Left ventricle myocardium inferior (tissue), 1 donor: ENCODE measurements at regions not wholly inside any gene's neighbourhood (a gene's known extent, or its start where the extent isn't known, plus 50 kb on each side); places are given as distances from the start of the nearest gene placed in this dataset.

ENCODE experiments used
- DNase-seq: peaks from one replicate; pipeline ENCODE4 v3.0.0-alpha.2; 2020
- H3K27ac ChIP-seq: fragments of 200-600 bp; replicated peaks from 2 replicates; pipeline ENCODE4 v1.8.0; 2021
- H3K27me3 ChIP-seq: fragments of 200-600 bp; 2 replicates; pipeline ENCODE4 v1.8.0; 2021; ENCODE audit warnings: low read depth
- H3K36me3 ChIP-seq: fragments of 200-600 bp; 2 replicates; pipeline ENCODE4 v1.8.0; 2021
- H3K4me1 ChIP-seq: fragments of 200-600 bp; 2 replicates; pipeline ENCODE4 v1.8.0; 2021
- H3K4me3 ChIP-seq: fragments of 200-600 bp; 2 replicates; pipeline ENCODE4 v1.8.0; 2021; ENCODE audit warnings: mild to moderate bottlenecking, moderate library complexity
- H3K9me3 ChIP-seq: fragments of 200-600 bp; replicated peaks from 2 replicates; pipeline ENCODE4 v1.8.0; 2021
- CTCF ChIP-seq: fragments of 200-600 bp; IDR thresholded peaks from 2 replicates; pipeline ENCODE4 v1.8.0; 2021; ENCODE audit warnings: antibody characterized with exemption, mild to moderate bottlenecking, borderline replicate concordance
- intact Hi-C: fragments of 100-400 bp; cut with micrococcal nuclease; formaldehyde crosslinking; loops from one replicate; pipeline ENCODE4 v1.11.0; 2022
- donor health status: DM: no; HTN: yes; CAD: no; lungs with severe emphysema.

GRCh38 chr18:76054156-76054555, 440.9 kb downstream of the ZNF516 start:
- H3K36me3 ChIP-seq: no peaks in the 10 kb centered on the region
- TF ChIP-seq CTCF: no peak
- H3K27me3 ChIP-seq: no peaks in the 10 kb centered on the region
- H3K27ac ChIP-seq: no peak overlapping the region
- H3K4me1 ChIP-seq: no peaks in the 10 kb centered on the region
- H3K9me3 ChIP-seq: no peaks in the 10 kb centered on the region
- DNase-seq: no peak
- intact Hi-C loops: no loop called here
- H3K4me3 ChIP-seq: no peak overlapping the region

GRCh38 chr18:76053551-76053950, 441.5 kb downstream of the ZNF516 start:
- TF ChIP-seq CTCF: no peak
- Histone ChIP-seq H3K27me3 (no peaks in the 10 kb centered on the region), H3K36me3 (no peaks in the 10 kb centered on the region), H3K9me3 (no peaks in the 10 kb centered on the region), H3K4me3 (no peak overlapping the region), H3K4me1 (no peaks in the 10 kb centered on the region), H3K27ac (no peak overlapping the region)
- no peak for DNase-seq
- intact Hi-C loops: no loop called here

GRCh38 chr18:76052227-76052595, 442.8 kb downstream of the ZNF516 start:
- no peaks in the 10 kb centered on the region for H3K4me1 ChIP-seq
- TF ChIP-seq CTCF: no peak
- intact Hi-C loops: no loop called here
- no peak for DNase-seq
- H3K9me3 ChIP-seq: no peaks in the 10 kb centered on the region
- no peaks in the 10 kb centered on the region for H3K36me3 ChIP-seq
- no peak overlapping the region for H3K27ac ChIP-seq
- no peaks in the 10 kb centered on the region for H3K27me3 ChIP-seq
- no peak overlapping the region for H3K4me3 ChIP-seq

- no peak for DNase-seq
- intact Hi-C loops: no loop called here
- H3K9me3 ChIP-seq: no peaks in the 10 kb centered on the region
- H3K27me3 ChIP-seq: no peaks in the 10 kb centered on the region
- H3K4me1 ChIP-seq: no peaks in the 10 kb centered on the region
- H3K36me3 ChIP-seq: no peaks in the 10 kb centered on the region
- no peak overlapping the region for H3K27ac ChIP-seq
- H3K4me3 ChIP-seq: no peak overlapping the region
- TF ChIP-seq CTCF: no peak
Measured at GRCh38 chr18:76051396-76052226, 443.4 kb downstream of the ZNF516 start.

- no peak for DNase-seq
- no peak overlapping the region for H3K4me3 ChIP-seq
- H3K9me3 ChIP-seq: no peaks in the 10 kb centered on the region
- no peaks in the 10 kb centered on the region for H3K36me3 ChIP-seq
- intact Hi-C loops: no loop called here
- no peak overlapping the region for H3K27ac ChIP-seq
- H3K4me1 ChIP-seq: no peaks in the 10 kb centered on the region
- peaks cover 3% of the 10 kb centered on the region for H3K27me3 ChIP-seq
- TF ChIP-seq CTCF: no peak
Measured at GRCh38 chr18:76046221-76046620, 448.8 kb downstream of the ZNF516 start.
